NCI-H748 (cell line): ENCODE measurements at regions not wholly inside any gene's neighbourhood (a gene's known extent, or its start where the extent isn't known, plus 50 kb on each side); places are given as distances from the start of the nearest gene placed in this dataset.

Experiments
- DNase-seq: peaks from one replicate; lab custom pipeline; 2025; ENCODE audit not compliant: unreplicated experiment; lab: John Stamatoyannopoulos, UW

GRCh38 chr11:114758627-114759026 lies 80.3 kb downstream of the NXPE2 start:
- no peak for DNase-seq

- peak; percentile 7 for DNase-seq
Observed at GRCh38 chr11:114762408-114762807, 84.1 kb downstream of the NXPE2 start.

GRCh38 chr11:114764563-114764962 lies 86.2 kb downstream of the NXPE2 start:
- no peak for DNase-seq

GRCh38 chr11:114771172-114771571 lies 92.8 kb downstream of the NXPE2 start:
- DNase-seq: no peak

GRCh38 chr11:114773541-114774338 lies 95.4 kb downstream of the NXPE2 start:
- DNase-seq: no peak

- DNase-seq: peak; percentile 68
Observed at GRCh38 chr11:114774599-114775361, 96.5 kb downstream of the NXPE2 start.

GRCh38 chr11:114775875-114776621 lies 97.7 kb downstream of the NXPE2 start:
- peak; percentile 4 for DNase-seq

- DNase-seq: no peak
Observed at GRCh38 chr11:114776956-114777355, 98.6 kb downstream of the NXPE2 start.

- no peak for DNase-seq
Observed at GRCh38 chr11:114779189-114779588, 100.9 kb downstream of the NXPE2 start.

GRCh38 chr11:114782650-114783310 lies 104.5 kb downstream of the NXPE2 start:
- no peak for DNase-seq

- DNase-seq: no peak
Observed at GRCh38 chr11:114783805-114784204, 105.5 kb downstream of the NXPE2 start.

GRCh38 chr11:114784216-114784615 lies 105.9 kb downstream of the NXPE2 start:
- no peak for DNase-seq

- no peak for DNase-seq
Observed at GRCh38 chr11:114784891-114785290, 106.6 kb downstream of the NXPE2 start.

GRCh38 chr11:114785820-114786219 lies 107.5 kb downstream of the NXPE2 start:
- peak; percentile 85 for DNase-seq

- DNase-seq: no peak
Observed at GRCh38 chr11:114787126-114787525, 108.8 kb downstream of the NXPE2 start.

- no peak for DNase-seq
Observed at GRCh38 chr11:114790910-114791309, 112.6 kb downstream of the NXPE2 start.

- DNase-seq: no peak
Observed at GRCh38 chr11:114794048-114794684, 115.8 kb downstream of the NXPE2 start.

- no peak for DNase-seq
Observed at GRCh38 chr11:114796954-114797721, 118.8 kb downstream of the NXPE2 start.

- DNase-seq: no peak
Observed at GRCh38 chr11:114799476-114799875, 121.1 kb downstream of the NXPE2 start.

GRCh38 chr11:114801773-114802172 lies 123.4 kb downstream of the NXPE2 start:
- DNase-seq: no peak
